EL (cell line): ENCODE measurements at regions not wholly inside any gene's neighbourhood (a gene's known extent, or its start where the extent isn't known, plus 50 kb on each side); places are given as distances from the start of the nearest gene placed in this dataset.

Experiments
- DNase-seq: peaks from one replicate; pipeline ENCODE4 v3.0.0-alpha.2; 2016

- DNase-seq, result no peak
Measured at GRCh38 chr10:56927701-56928100, 566.6 kb upstream of the ZWINT start.

DNA sequence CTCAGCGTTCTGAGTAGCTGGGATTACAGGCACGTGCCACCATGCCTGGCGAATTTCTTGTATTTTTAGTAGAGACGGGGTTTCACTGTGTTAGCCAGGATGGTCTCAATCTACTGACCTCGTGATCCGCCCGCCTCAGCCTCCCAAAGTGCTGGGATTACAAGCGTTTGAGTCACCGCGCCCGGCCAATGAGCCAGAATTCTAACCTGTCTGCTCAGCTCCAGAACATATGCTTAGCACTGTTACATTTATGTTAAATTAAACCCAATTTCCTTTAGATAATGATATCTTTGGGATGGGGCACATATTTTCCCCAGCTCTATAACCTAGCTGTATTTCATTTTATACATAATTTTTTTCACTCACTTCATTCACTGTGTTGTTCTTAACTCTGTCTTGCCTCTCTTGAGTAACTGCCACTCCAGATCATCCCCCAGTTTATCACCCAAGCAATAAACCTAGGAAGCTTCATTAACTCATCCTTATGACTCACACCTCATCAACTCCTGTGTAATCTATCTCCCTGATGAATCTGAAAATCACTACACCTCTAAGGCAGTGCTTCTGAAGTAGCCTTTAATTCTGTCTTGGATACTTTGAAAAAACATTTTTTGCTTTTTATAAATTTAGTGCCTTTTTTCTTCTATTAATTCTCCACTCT is 559.7 kb upstream of the ZWINT start:
- DNase-seq, result no peak

GRCh38 chr10:56912043-56912442 is 551.0 kb upstream of the ZWINT start:
- no peak for DNase-seq

- DNase-seq, result no peak
Measured at GRCh38 chr10:56905051-56905450, 544.0 kb upstream of the ZWINT start.

- DNase-seq, result no peak
Measured at GRCh38 chr10:56902554-56902953, 541.5 kb upstream of the ZWINT start.

GRCh38 chr10:56895306-56895705 is 534.2 kb upstream of the ZWINT start:
- DNase-seq, result no peak

- DNase-seq, result no peak
Measured at GRCh38 chr10:56881218-56881617, 520.2 kb upstream of the ZWINT start.

- no peak for DNase-seq
Measured at GRCh38 chr10:56880606-56881005, 519.5 kb upstream of the ZWINT start.

DNA sequence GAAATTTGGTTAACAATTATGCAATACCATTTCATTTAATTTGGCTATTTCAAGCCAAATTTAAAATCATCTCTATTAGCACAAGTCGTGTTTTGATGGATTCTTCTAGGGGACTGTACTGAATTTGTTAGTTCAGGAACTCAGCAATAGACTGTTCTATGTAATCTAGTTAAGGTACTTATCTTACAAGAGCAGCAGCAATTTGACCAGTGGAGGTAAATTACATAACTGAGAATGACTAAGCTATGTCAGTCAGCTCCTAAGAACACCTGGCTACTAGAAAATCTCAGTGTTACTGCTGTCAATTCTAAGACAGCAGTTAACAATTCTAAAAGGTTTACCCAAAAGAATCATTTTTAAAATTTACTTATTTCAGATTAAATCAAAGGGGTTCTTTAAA is 513.9 kb upstream of the ZWINT start:
- DNase-seq, result no peak

DNA sequence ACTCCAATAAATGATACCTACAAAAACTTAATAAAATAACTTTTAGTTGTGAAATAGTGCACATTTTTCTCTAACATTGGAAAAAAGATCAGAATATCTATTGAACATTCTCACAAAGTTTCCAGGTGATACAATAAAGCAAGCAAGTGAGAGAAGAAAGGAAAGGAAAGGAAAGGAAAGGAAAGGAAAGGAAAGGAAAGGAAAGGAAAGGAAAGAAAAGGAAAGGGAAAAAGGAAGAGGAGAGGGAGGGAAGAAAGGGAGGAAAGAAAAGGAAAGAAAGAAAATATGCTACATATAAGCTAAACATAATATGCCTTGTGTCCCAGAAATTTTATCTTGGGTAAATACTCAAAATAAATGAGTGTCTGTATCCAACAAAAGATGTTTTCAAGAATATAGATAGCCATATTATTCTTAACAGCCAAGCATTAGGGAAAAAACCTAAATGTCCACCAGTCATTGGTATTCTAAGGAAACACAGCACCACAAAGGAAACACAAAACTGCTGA is 510.2 kb upstream of the ZWINT start:
- DNase-seq, result no peak

- DNase-seq, result no peak
Measured at GRCh38 chr10:56867236-56867635, 506.2 kb upstream of the ZWINT start.

- DNase-seq, result no peak
Measured at GRCh38 chr10:56856569-56856968, 495.5 kb upstream of the ZWINT start.

GRCh38 chr10:56844978-56845529 is 484.0 kb upstream of the ZWINT start:
- DNase-seq, result no peak

GRCh38 chr10:56836659-56837058 is 475.6 kb upstream of the ZWINT start:
- DNase-seq, result no peak

- DNase-seq, result no peak
Measured at GRCh38 chr10:56831681-56832080, 470.6 kb upstream of the ZWINT start.

GRCh38 chr10:56823849-56824248 is 462.8 kb upstream of the ZWINT start:
- DNase-seq, result no peak

DNA sequence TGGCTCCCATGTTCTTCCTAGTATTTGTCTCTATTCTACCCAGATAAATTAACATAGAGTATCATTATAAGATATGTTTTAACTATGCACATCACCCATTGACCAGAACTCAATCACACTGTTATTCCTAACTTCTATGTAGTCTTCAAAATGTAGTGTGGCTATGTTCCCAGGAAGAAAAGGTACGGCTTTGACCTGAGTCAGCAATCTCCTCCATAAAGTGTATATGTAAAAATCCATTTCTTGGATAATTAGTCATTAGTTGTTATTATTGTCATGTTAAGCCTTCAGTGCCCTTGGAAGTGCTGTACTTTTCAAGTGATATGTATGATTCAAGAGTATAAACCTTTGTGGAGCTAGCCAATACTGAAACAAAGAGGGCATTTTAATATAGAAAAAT is 444.0 kb upstream of the ZWINT start:
- DNase-seq, result no peak

- no peak for DNase-seq
Measured at GRCh38 chr10:56785292-56785691, 424.2 kb upstream of the ZWINT start.

- DNase-seq, result no peak
Measured at GRCh38 chr10:56782503-56782902, 421.4 kb upstream of the ZWINT start.

- DNase-seq, result no peak
Measured at GRCh38 chr10:56771343-56771742, 410.3 kb upstream of the ZWINT start.

DNA sequence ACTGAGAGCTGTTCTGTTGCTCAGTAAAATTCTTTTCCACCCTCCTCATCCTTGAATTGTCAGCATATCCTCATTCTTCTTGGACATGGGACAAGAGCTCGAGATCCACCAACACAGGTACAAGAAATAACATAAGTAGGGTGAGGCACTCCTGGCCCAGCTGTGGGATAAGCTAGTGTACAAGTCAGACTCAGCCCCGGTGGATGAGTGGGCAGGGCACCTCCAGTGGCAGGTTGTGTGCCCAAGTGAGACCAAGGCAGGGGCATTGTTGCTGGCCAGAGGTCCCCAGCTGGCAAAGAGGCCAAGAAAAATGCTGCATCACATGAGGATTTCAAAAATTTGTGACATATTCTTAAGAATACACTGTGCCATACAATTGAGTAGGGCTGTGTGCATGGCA is 402.0 kb upstream of the ZWINT start:
- DNase-seq, result peak; percentile 0

GRCh38 chr10:56745490-56745889 is 384.4 kb upstream of the ZWINT start:
- no peak for DNase-seq

DNA sequence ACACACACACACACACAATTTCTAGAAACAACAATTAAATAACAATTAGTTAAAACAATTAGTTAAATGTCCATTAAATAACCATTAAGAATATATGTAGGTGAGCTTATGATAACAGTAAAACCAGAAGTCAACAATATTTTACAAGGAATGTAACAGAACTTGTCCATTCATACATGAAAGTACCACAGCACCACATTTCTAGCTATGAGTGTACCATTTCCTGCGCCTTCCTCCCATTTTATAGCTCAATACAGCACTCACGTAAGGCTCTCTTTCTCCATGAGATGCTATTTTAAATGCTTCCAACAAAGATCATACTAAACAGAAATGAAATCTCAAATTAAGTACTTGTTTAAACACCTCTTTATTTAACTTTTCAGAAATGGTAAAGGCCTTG is 367.3 kb upstream of the ZWINT start:
- no peak for DNase-seq

DNA sequence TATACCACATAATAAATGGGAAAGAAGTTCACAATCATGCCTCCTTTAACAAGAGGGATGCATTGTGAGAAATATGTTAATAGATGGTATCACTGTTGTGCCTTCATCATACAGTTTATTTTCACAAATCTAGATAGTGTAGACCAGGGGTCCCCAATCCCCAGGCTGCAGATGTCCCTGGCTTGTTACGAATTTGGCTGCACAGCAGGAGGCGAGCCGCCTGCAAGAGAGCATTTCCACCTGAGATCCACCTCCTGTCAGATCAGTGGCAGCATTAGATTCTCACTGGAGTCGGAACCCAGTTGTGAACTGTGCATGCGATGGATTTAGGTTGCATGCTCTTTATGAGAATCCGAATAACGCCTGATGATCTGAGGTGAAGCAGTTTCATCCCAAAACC is 361.9 kb upstream of the ZWINT start:
- no peak for DNase-seq

DNA sequence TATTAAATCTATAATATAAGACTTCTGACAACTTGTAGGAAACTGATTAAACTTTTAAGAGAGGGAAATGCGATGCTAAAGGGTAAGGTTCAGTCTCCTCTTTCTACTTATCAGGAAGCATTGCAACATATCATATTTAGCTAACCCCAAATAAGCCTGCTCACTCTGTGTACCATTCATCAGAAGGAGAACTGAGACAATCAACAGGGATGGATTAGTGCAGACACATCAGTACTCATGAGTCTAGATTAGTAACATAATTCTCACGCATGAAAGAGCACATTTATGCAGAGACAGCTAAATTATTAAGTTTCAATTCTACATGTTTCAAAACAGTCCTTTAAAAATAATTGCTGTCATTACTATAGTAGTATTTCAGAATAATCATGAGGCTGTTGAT is 354.2 kb upstream of the ZWINT start:
- DNase-seq, result no peak
